ENCODE measurements at regions not wholly inside any gene's neighbourhood (a gene's known extent, or its start where the extent isn't known, plus 50 kb on each side); places are given as distances from the start of the nearest gene placed in this dataset.
A peak's percentile ranks its signal among the peaks of the same experiment; 100 is the strongest.

- 0 out of 2 replicates have a peak, but pooled peaks have one; percentile 28 for TF ChIP-seq PATZ1 (CRISPR knock-in tag; IDR thresholded peaks at IDR 0.05)
- no peak for TF ChIP-seq ZNF367 (CRISPR knock-in tag; IDR thresholded peaks at IDR 0.05; ENCODE audit: borderline replicate concordance)
- TF ChIP-seq ARID5B (CRISPR knock-in tag; IDR thresholded peaks at IDR 0.05) = peak; percentile 97
- no peak for TF ChIP-seq MXD1 (CRISPR knock-in tag; IDR thresholded peaks at IDR 0.05)
- TF ChIP-seq CREM (IDR thresholded peaks at IDR 0.05) = peak; percentile 90
- TF ChIP-seq CREM (CRISPR knock-in tag; IDR thresholded peaks at IDR 0.05) = no peak
- TF ChIP-seq KLF6 (CRISPR knock-in tag; IDR thresholded peaks at IDR 0.05) = no peak
- TF ChIP-seq THAP11 (CRISPR knock-in tag; IDR thresholded peaks at IDR 0.05) = peak; percentile 67
- no peak for TF ChIP-seq DR1 (CRISPR knock-in tag; IDR thresholded peaks at IDR 0.05)
- TF ChIP-seq FOXA1 (IDR thresholded peaks at IDR 0.05) = peak; percentile 98
- TF ChIP-seq FOXA1 (CRISPR knock-in tag; IDR thresholded peaks at IDR 0.05) = peak; percentile 98
- TF ChIP-seq HOMEZ (CRISPR knock-in tag; IDR thresholded peaks at IDR 0.05; ENCODE audit: low read depth) = peak; percentile 58; the same call in 1 of the 2 replicates
- TF ChIP-seq ZBTB37 (CRISPR knock-in tag; IDR thresholded peaks at IDR 0.05) = peak; percentile 97
- TF ChIP-seq LBX2 (CRISPR knock-in tag; IDR thresholded peaks at IDR 0.05; ENCODE audit: borderline replicate concordance) = no peak
- TF ChIP-seq ZNF24 (IDR thresholded peaks at IDR 0.05) = 0 out of 2 replicates have a peak, but pooled peaks have one; percentile 26
- peak; percentile 70 for TF ChIP-seq HNF1A (IDR thresholded peaks at IDR 0.05; ENCODE audit: low read depth)
- peak; percentile 72 for TF ChIP-seq HNF1A (CRISPR knock-in tag; IDR thresholded peaks at IDR 0.05; ENCODE audit: borderline replicate concordance)
Measured at GRCh38 chr9:86405086-86405491, 50.9 kb upstream of the TUT7 start (continued).

All from HepG2 (cell line).